GM23248 (cell line): ENCODE measurements at regions not wholly inside any gene's neighbourhood (a gene's known extent, or its start where the extent isn't known, plus 50 kb on each side); places are given as distances from the start of the nearest gene placed in this dataset.

Experiments used
- EZH2 ChIP-seq: fragments of 200-600 bp; sonication (generic); IDR thresholded peaks from 2 replicates; pipeline ENCODE4 v1.6.1; 2018; ENCODE audit warnings: antibody characterized with exemption, mild to moderate bottlenecking; ENCODE audit not compliant: insufficient read depth, poor library complexity, severe bottlenecking
- EZH2phosphoT487 ChIP-seq: fragments of 200-600 bp; sonication (generic); IDR thresholded peaks from 2 replicates; pipeline ENCODE4 v1.6.1; 2018; ENCODE audit warnings: antibody characterized with exemption, moderate library complexity, mild to moderate bottlenecking, low read depth; ENCODE audit not compliant: insufficient read depth

DNA sequence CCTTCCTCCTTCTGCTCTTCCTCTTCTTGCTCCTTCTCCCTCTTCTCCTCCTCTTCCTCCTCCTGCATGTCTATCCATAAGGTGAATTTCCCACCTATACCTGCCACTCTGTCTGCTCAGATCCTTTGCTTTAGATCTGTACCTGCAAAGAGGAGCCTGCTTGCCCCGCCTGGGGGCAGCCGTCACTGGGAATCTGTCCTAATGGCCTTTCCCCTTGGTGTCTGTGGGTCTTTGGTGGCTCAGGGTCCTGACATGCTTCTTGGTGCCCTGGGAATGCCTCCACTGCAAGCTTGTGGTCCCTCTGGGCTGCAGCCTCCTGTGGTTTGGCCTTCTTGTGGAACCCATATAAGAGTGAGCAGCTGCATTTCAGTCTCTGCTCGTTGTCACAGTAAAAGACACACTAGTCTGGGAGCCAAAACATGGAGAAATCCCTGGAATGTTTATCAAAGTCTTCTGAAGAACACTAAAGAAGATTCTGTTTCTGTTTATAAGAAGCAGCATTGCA, 79.5 kb upstream of the CSF3R start:
- TF ChIP-seq EZH2 (no peak), EZH2phosphoT487 (no peak)
